ENCODE measurements at regions not wholly inside any gene's neighbourhood (a gene's known extent, or its start where the extent isn't known, plus 50 kb on each side); places are given as distances from the start of the nearest gene placed in this dataset.

GRCh38 chr5:2657151-2657550 lies 94.3 kb downstream of the IRX2 start:
- DNase-seq: no peak

DNA sequence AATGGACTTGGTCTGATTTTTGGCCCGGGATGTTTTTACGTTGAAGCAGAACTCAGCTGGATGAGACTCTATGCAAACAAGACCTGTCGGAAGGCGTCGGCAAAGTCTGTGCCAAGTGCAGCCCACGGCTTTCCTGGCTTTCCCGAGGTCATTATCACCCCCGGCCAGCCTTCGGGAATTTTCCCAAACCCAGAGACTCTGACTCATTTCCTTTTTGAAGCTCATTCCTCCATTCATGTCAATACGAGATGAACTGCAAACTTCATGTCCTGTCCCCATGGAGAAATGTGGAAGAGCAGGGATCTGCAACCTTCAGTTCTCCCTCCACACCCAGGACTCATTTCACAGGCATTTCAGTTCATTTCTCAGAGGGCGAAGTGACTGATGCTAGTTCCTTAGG lies 95.3 kb downstream of the IRX2 start:
- DNase-seq: no peak

- DNase-seq: no peak
Measured at GRCh38 chr5:2653991-2654390, 97.5 kb downstream of the IRX2 start.

- no peak for DNase-seq
Measured at GRCh38 chr5:2651116-2651515, 100.4 kb downstream of the IRX2 start.

- DNase-seq: no peak
Measured at GRCh38 chr5:2642684-2643345, 108.7 kb downstream of the IRX2 start.

- no peak for DNase-seq
Measured at GRCh38 chr5:2640717-2641116, 110.8 kb downstream of the IRX2 start.

DNA sequence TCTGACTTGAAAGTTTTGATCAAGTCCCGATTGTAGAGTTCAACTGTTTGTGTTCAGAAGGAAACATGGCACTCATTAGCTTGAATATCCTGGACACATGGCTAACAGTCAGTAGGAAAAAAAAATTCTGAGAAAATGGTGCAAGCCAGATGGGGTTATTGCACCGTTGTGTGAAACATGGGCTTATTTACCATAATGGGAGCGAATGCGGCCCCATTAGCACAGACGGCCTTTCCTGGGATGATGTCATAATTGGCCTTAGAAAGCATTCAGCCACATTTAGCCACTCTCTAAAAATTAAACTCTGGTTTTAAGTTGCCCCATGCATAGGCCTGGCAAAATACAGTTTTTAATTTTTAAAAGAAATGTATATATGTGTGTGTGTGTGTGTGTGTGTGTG lies 112.1 kb downstream of the IRX2 start:
- no peak for DNase-seq

- DNase-seq: no peak
Measured at GRCh38 chr5:2634399-2635176, 116.9 kb downstream of the IRX2 start.

GRCh38 chr5:2633992-2634391 lies 117.5 kb downstream of the IRX2 start:
- DNase-seq: no peak

DNA sequence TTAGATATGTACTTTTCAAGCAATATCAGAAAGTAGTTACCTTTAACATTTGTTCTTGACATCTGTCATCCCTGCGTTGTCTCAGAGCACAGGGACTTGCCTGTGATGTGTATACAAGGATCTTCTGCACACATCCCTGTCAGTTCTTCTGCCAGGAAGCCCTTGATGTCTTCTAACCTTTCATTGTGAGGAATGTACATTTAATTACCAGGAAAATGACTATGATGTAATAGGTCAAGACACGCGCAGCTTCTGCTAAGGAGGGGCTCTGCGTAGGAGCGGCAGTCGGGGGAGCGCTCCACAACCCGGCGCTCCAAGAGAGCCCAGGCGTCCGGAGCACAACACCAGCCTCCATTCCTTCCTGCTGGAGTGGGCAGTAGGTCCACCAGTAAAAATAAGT lies 119.7 kb downstream of the IRX2 start:
- DNase-seq: no peak

DNA sequence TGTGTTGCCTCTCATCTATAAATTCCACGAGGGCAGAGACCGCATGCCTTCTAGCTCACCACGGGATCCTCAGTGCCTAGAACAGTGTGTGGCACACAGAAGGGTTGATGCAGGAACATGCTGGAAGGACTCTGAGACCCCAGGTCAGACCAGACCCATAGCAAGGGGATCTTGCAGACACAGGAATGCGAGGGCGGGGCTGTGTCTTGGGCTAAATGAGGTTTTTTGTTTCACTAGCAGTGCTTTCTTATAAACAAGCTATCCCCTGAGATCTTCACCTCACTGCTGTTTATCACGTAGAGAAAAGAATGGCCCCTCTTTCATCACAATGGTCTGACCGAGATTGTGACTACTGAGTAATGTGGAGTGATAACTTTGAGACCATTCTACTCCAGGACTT lies 122.4 kb downstream of the IRX2 start:
- DNase-seq: no peak

- DNase-seq: no peak
Measured at GRCh38 chr5:2627867-2628266, 123.6 kb downstream of the IRX2 start.

DNA sequence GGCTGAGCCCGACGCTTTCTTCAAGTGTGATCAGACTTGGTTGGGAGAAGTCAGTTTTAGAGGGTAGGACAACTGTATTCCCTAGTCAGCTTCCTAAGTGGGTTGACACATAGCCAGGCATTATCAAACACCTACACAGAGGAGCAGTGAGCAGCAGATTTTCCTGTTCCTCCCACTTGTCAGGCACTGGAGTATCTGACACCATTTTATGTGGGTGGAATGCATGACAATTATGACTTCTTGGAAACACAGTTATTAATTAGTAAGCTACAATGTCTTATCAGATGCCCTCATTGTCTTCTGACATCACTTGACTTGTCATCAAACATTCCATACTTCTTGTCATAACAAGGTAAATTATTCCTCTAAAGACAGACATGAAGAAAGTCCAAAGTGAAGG lies 124.9 kb downstream of the IRX2 start:
- DNase-seq: no peak

GRCh38 chr5:2622866-2623265 lies 128.6 kb downstream of the IRX2 start:
- no peak for DNase-seq

- no peak for DNase-seq
Measured at GRCh38 chr5:2621631-2622030, 129.8 kb downstream of the IRX2 start.

GRCh38 chr5:2619216-2619615 lies 132.3 kb downstream of the IRX2 start:
- DNase-seq: no peak

DNA sequence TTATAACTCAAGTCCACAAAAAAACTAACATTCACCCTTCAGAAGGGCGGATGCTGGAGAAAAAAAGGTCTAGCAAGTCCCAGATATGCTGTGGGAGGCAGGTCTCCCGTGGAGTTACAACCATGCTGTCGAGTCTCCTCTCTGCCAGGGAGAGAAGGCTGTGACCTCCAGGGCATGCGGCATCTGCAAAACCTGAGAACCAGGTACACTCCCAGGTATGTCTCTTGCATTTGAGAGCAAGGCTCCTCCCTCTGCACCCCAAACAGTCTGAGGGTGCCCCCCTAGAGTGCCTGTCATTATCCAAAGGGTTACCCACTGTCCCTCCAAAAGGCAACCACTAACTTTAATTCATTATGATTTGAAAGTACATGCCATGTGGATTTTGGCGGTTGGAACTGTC lies 134.0 kb downstream of the IRX2 start:
- no peak for DNase-seq

DNA sequence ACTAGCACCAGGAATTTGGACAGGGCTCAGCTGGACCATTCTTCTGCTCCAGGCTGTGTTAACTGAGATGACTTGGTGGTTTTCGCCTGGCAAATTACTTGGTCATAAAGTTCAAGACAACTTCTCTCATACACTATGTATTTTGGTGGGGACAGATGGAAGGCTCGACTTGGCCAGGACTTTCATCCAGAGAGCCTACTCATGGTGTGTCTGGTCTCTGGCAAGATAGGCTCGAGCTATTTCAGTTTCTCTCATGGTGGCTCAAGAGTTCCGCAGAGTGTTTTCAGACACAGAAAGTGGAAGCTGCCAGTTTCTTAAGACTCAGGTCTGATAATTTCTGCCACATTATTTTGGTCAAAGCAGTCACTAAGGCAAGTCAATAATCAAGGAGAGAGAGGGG lies 135.6 kb downstream of the IRX2 start:
- DNase-seq: no peak

- no peak for DNase-seq
Measured at GRCh38 chr5:2614571-2614970, 136.9 kb downstream of the IRX2 start.

DNA sequence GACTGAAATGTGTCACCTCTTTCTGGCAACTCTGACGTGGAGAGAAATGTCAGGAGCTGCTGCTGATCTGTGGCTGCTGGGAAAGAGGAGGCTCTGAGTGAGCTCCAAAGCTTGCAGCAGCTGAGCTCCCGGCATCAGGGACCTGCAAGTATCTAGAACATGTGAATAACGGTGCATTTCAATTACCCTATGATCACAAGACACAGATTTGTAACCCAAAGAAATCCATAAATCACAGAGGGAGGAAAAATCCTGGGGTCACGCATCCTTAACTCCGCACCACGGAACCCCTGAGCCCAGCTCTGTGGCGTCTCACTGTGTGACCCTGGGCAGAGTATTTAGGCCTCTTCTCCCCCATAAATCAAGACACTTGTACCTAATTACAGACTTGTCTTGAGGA lies 139.8 kb downstream of the IRX2 start:
- no peak for DNase-seq

DNA sequence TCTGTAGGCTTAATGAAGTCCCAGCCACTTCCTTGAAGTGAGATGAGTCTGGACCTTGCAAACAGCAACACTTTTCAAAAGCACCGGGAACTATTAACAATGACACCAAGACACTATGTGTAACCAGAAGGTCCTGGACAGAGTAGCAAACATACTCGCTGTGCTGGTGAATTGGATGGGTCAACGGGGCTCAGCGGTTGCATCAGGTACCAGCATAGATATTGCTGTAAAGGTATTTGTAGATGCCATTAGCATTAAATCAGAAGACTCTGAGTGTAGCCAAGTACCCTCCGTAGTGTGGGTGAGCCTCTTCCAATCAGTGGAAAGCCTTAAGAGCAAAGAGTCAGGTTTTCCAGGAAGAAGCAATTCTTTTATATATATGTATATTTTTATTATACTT lies 140.5 kb downstream of the IRX2 start:
- DNase-seq: no peak

- no peak for DNase-seq
Measured at GRCh38 chr5:2608391-2608790, 143.1 kb downstream of the IRX2 start.

- DNase-seq: no peak
Measured at GRCh38 chr5:2607598-2607997, 143.9 kb downstream of the IRX2 start.

DNA sequence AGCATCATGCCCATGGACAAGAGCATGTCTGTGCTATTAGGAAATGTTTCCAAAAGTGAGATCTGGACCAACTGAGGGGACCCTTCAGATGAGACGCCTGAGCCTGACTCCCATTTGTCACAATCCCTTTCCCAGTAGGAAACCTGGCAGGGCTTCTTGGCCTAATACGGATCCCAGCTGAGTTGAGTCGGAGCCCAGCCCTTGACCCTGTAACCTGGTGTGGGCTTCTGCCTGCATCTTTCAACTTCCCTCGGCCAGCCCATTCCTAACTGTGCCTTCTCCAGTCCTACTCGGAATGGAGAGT lies 148.3 kb downstream of the IRX2 start:
- DNase-seq: no peak

Data from stimulated activated CD4-positive, alpha-beta T cell treated with anti-CD3 and anti-CD28 coated beads, Interleukin-4, amount 100 ng/mL, for 4 hours (primary cell).